ENCODE measurements at regions not wholly inside any gene's neighbourhood (a gene's known extent, or its start where the extent isn't known, plus 50 kb on each side); places are given as distances from the start of the nearest gene placed in this dataset.

GRCh38 chr7:17680026-17680425 is 260.3 kb downstream of the SNX13 start (continued):
- TF ChIP-seq, protein P1, sequence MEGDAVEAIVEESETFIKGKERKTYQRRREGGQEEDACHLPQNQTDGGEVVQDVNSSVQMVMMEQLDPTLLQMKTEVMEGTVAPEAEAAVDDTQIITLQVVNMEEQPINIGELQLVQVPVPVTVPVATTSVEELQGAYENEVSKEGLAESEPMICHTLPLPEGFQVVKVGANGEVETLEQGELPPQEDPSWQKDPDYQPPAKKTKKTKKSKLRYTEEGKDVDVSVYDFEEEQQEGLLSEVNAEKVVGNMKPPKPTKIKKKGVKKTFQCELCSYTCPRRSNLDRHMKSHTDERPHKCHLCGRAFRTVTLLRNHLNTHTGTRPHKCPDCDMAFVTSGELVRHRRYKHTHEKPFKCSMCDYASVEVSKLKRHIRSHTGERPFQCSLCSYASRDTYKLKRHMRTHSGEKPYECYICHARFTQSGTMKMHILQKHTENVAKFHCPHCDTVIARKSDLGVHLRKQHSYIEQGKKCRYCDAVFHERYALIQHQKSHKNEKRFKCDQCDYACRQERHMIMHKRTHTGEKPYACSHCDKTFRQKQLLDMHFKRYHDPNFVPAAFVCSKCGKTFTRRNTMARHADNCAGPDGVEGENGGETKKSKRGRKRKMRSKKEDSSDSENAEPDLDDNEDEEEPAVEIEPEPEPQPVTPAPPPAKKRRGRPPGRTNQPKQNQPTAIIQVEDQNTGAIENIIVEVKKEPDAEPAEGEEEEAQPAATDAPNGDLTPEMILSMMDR (IDR thresholded peaks at IDR 0.05 in 2 of 3, conservative IDR thresholded peaks at IDR 0.05 in 1 of 3; ENCODE audit: borderline replicate concordance in 1 of 3, insufficient read depth in 1 of 3, low read depth in 2 of 3, low read length in 2 of 3) = no peak
- no peak for TF ChIP-seq SP1 (IDR thresholded peaks at IDR 0.05; ENCODE audit: low read depth)
- TF ChIP-seq ZFX (IDR thresholded peaks at IDR 0.05) = no peak
- TF ChIP-seq MAX (IDR thresholded peaks at IDR 0.05) = no peak
- TF ChIP-seq SIN3A (IDR thresholded peaks at IDR 0.05; ENCODE audit: low read depth) = no peak
- no peak for TF ChIP-seq EZH2phosphoT487 (IDR thresholded peaks at IDR 0.05; ENCODE audit: borderline replicate concordance)
- TF ChIP-seq ELF1 (IDR thresholded peaks at IDR 0.05; ENCODE audit: borderline replicate concordance, low read depth) = no peak
- TF ChIP-seq POLR2A (IDR thresholded peaks at IDR 0.05; ENCODE audit: borderline replicate concordance, extremely low read depth, insufficient read depth, insufficient read length) = no peak

- Histone ChIP-seq H3K36me3 (ENCODE audit: control insufficient read depth in 1 of 2, insufficient read depth in 2 of 2, low read length in 2 of 2) (no peaks in the 10 kb centered on the region), H4K20me1 (ENCODE audit: insufficient read depth) (no peaks in the 10 kb centered on the region; the same call in 1 of the 2 replicates), H3K9me3 (ENCODE audit: control insufficient read depth in 1 of 2, insufficient read depth in 1 of 2, low read depth in 1 of 2, low read length in 2 of 2) (no peaks in the 10 kb centered on the region), H3K27me3 (ENCODE audit: insufficient read depth, low read length) (no peaks in the 10 kb centered on the region), H3K9me2 (ENCODE audit: insufficient read depth) (no peaks in the 10 kb centered on the region), H3K4me1 (ENCODE audit: control insufficient read depth in 1 of 2, insufficient read depth in 2 of 2, low read length in 2 of 2) (no peaks in the 10 kb centered on the region), H3K27ac (ENCODE audit: low read depth, low read length) (no peak overlapping the region), H3K9ac (ENCODE audit: low read length) (no peak overlapping the region), H3K4me2 (ENCODE audit: low read length) (no peak overlapping the region), H3K79me2 (ENCODE audit: insufficient read depth, low read length) (no peaks in the 10 kb centered on the region), H3K4me3 (replicated peaks in 1 of 2; ENCODE audit: low read depth in 1 of 2, low read length in 2 of 2) (no peak overlapping the region), H2AFZ (ENCODE audit: low read depth, low read length, poor library complexity, severe bottlenecking) (peak overlapping the region; percentile 36)
- intact Hi-C loops (cut with micrococcal nuclease) = loop anchor here (1.0 to 10.0 kb wide), 2 partner anchors 664 to 1994 kb away; no protein-coding TSS in a partner anchor
- ChIA-PET POLR2A (no interaction called here), CTCF (interaction anchor here (1.0 to 1.9 kb wide), 5 partner anchors 9 to 698 kb away, joined by 4 to 9 read pairs (median 5); no protein-coding TSS in a partner anchor), RAD21 (ENCODE audit: low non-redundant PET in 1 of 2, low total read pairs in 2 of 2, uncharacterized antibody in 2 of 2, unreplicated experiment in 2 of 2) (interaction anchor here in 1 of 2 experiments (0.7 kb wide), 1 partner anchor 122 kb away, joined by 3 read pairs; no protein-coding TSS in a partner anchor)
- TF ChIP-seq CEBPB (IDR thresholded peaks at IDR 0.05; ENCODE audit: low read depth) (no peak), ELF1 (IDR thresholded peaks at IDR 0.05; ENCODE audit: borderline replicate concordance, low read depth) (no peak), RAD21 (IDR thresholded peaks at IDR 0.05; ENCODE audit: low read depth) (peak; percentile 72), SP1 (IDR thresholded peaks at IDR 0.05; ENCODE audit: low read depth) (no peak), POLR2AphosphoS5 (IDR thresholded peaks at IDR 0.05; ENCODE audit: low read depth, low read length) (no peak), MAX (IDR thresholded peaks at IDR 0.05) (no peak)
- TF ChIP-seq, protein P1 (IDR thresholded peaks at IDR 0.05 in 2 of 3, conservative IDR thresholded peaks at IDR 0.05 in 1 of 3; ENCODE audit: borderline replicate concordance in 1 of 3, insufficient read depth in 1 of 3, low read depth in 2 of 3, low read length in 2 of 3) = peak; percentile 2 to 66 (median 54); a peak in 3 of 6 replicates
- DNase-seq (ENCODE audit: low read depth, low spot score) (peak; percentile 12), ATAC-seq (no peak)
- BruUV-seq (replicated peaks) = no TSS peak
Measured at GRCh38 chr7:17680943-17681351, 259.3 kb downstream of the SNX13 start.
